K562 (cell line): ENCODE measurements at regions not wholly inside any gene's neighbourhood (a gene's known extent, or its start where the extent isn't known, plus 50 kb on each side); places are given as distances from the start of the nearest gene placed in this dataset.

Source experiments
- ATAC-seq: fragments of 200-7000 bp; cut with Tn5 transposase; 3 replicates; pipeline ENCODE4 v1.9.1; 2020; ENCODE audit warnings: moderate library complexity
- BruUV-seq: library from RNA; stranded (reverse); fragments of 400-500 nt; replicated peaks from 2 replicates; lab custom pipeline; 2021; lab: Mats Ljungman, UMichigan
- CTCF ChIA-PET: fragments of 300-600 bp; formaldehyde crosslinking; extraction: SDS; loops from one replicate; lab custom pipeline; 2021; ENCODE audit warnings: low intra/inter-chr PET ratio; lab: Yijun Ruan, JAX
- POLR2A ChIA-PET: fragments of 300-600, 350-650 bp; sonication (Branson Sonifier 250); formaldehyde crosslinking; extraction: SDS; loops from one replicate; lab custom pipeline; 2021; ENCODE audit warnings: antibody characterized with exemption, inconsistent platforms; lab: Yijun Ruan, JAX
- DNase-seq, 4 experiments: peaks; one replicate each; pipeline versions ENCODE4 v3.0.0 to v3.0.0-alpha.2; 2011 to 2018; ENCODE audit warnings: low spot score in 3 of 4, mixed read lengths in 3 of 4; ENCODE audit errors: extremely low read depth in 1 of 4
- FAIRE-seq: peaks from 2 replicates; lab custom pipeline; 2011; peaks lifted over from hg19 to GRCh38; lab: Jason Lieb, UNC
- H2AFZ ChIP-seq: 2 replicates; pipeline ENCODE4 v1.6.0; 2011; ENCODE audit warnings: low read depth, low read length, control low read depth, inconsistent platforms
- H3K27ac ChIP-seq: fragments of 200-600 bp; 3 replicates; pipeline ENCODE4 v1.8.0; 2011; ENCODE audit warnings: low read depth, mild to moderate bottlenecking, control low read depth, inconsistent platforms, low read length, moderate library complexity, mixed read lengths; ENCODE audit errors: extremely low read depth
- H3K27me3 ChIP-seq, 2 experiments: fragments of 300-600 bp in 1 of 2; 2 replicates in 1 of 2; 3 replicates in 1 of 2; pipeline versions ENCODE4 v1.6.0 to v1.8.0; 2011; ENCODE audit warnings: inconsistent platforms in 2 of 2, low read length in 2 of 2, mild to moderate bottlenecking in 1 of 2, mixed read lengths in 1 of 2, moderate library complexity in 1 of 2; ENCODE audit not compliant: control insufficient read depth in 2 of 2, insufficient read depth in 2 of 2
- H3K36me3 ChIP-seq: fragments of 300-600 bp; 3 replicates; pipeline ENCODE4 v1.8.0; 2011; ENCODE audit warnings: mild to moderate bottlenecking, low read length, inconsistent platforms; ENCODE audit not compliant: control insufficient read depth, insufficient read depth
- H3K4me1 ChIP-seq, 2 experiments: fragments of 200-600 bp in 1 of 2; replicated peaks in 1 of 2; 2 replicates in 1 of 2; 3 replicates in 1 of 2; pipeline versions ENCODE4 v1.5.1 to v1.8.0; 2011; ENCODE audit warnings: inconsistent platforms in 2 of 2, low read length in 2 of 2, mild to moderate bottlenecking in 1 of 2, mixed read lengths in 1 of 2, moderate library complexity in 1 of 2; ENCODE audit not compliant: control insufficient read depth in 2 of 2, insufficient read depth in 2 of 2
- H3K4me2 ChIP-seq: 2 replicates; pipeline ENCODE4 v1.6.1; 2011; ENCODE audit warnings: low read length, control low read depth, inconsistent platforms, mixed read lengths; ENCODE audit not compliant: insufficient read depth
- H3K4me3 ChIP-seq: fragments of 200-600 bp; sonication (generic), shearing (Covaris generic); 2 replicates; pipeline ENCODE4 v1.5.1; 2016; ENCODE audit warnings: control low read depth, inconsistent platforms
- H3K79me2 ChIP-seq: fragments of 200-600 bp; 3 replicates; pipeline ENCODE4 v1.8.0; 2011; ENCODE audit warnings: low read length, inconsistent platforms; ENCODE audit not compliant: control insufficient read depth, insufficient read depth
- H3K9ac ChIP-seq, 2 experiments: 2 replicates each; pipeline versions ENCODE4 v1.6.0 to v1.6.1; 2011; ENCODE audit warnings: low read depth in 2 of 2, low read length in 2 of 2, control low read depth in 1 of 2, inconsistent platforms in 1 of 2, mild to moderate bottlenecking in 1 of 2, mixed read lengths in 1 of 2; ENCODE audit not compliant: insufficient read depth in 1 of 2
- H3K9me1 ChIP-seq: one replicate; pipeline ENCODE4 v1.6.0; 2011; ENCODE audit warnings: inconsistent platforms, mild to moderate bottlenecking, low read length, moderate library complexity; ENCODE audit not compliant: control insufficient read depth, insufficient read depth
- H3K9me3 ChIP-seq: replicated peaks from 2 replicates; pipeline ENCODE4 v1.5.1; 2011; ENCODE audit warnings: low read depth, low read length, inconsistent platforms; ENCODE audit not compliant: control insufficient read depth, insufficient read depth
- H4K20me1 ChIP-seq: replicated peaks from 2 replicates; pipeline ENCODE4 v1.6.1; 2011; ENCODE audit warnings: low read length, inconsistent platforms, mixed read lengths; ENCODE audit not compliant: control insufficient read depth, insufficient read depth
- CBX5 ChIP-seq: IDR thresholded peaks from 2 replicates; pipeline ENCODE4 v1.6.1; 2014; ENCODE audit warnings: low read depth, borderline replicate concordance
- EZH2 ChIP-seq: IDR thresholded peaks from 2 replicates; pipeline ENCODE4 v1.6.1; 2012; ENCODE audit warnings: low read depth, mild to moderate bottlenecking, inconsistent platforms, low read length, borderline replicate concordance
- GATAD2A ChIP-seq: fragments of 450-650 bp; IDR thresholded peaks from 2 replicates; pipeline ENCODE4 v1.6.1; 2017
- KLF10 ChIP-seq: fragments of 250-450 bp; sonication (Bioruptor Pico); IDR thresholded peaks from 2 replicates; pipeline ENCODE4 v1.6.1; 2021; ENCODE audit warnings: matching md5 sums
- NFE2L1 ChIP-seq: fragments of 450-650 bp; IDR thresholded peaks from 2 replicates; pipeline ENCODE4 v1.6.1; 2016; ENCODE audit warnings: missing genetic modification characterization, low read depth, mild to moderate bottlenecking, missing compliant biosample characterization, moderate library complexity, borderline replicate concordance
- PRMT5 ChIP-seq: sonication (generic); formaldehyde crosslinking; IDR thresholded peaks from 2 replicates; pipeline ENCODE4 v1.5.0; 2020; ENCODE audit warnings: missing genetic modification reagents
- RBBP5 ChIP-seq: fragments of 200-600 bp; sonication (generic); IDR thresholded peaks from 2 replicates; pipeline ENCODE4 v1.6.1; 2012; ENCODE audit warnings: borderline replicate concordance, mild to moderate bottlenecking, low read length, control low read depth, inconsistent platforms; ENCODE audit not compliant: insufficient read depth, poor library complexity, severe bottlenecking
- SMAD1 ChIP-seq: fragments of 150-350 bp; IDR thresholded peaks from 2 replicates; pipeline ENCODE4 v1.6.1; 2014; ENCODE audit warnings: low read length, low read depth; ENCODE audit not compliant: partially characterized antibody
- U2AF1 ChIP-seq: fragments of 200-400 bp; formaldehyde crosslinking; optimal IDR thresholded peaks from 2 replicates; pipeline ENCODE3; 2017; ENCODE audit warnings: mild to moderate bottlenecking, low read depth, low read length, moderate library complexity
- ZNF551 ChIP-seq: fragments of 250-450 bp; sonication (Bioruptor Pico); IDR thresholded peaks from 2 replicates; pipeline ENCODE4 v1.5.0; 2021; ENCODE audit warnings: mild to moderate bottlenecking, moderate library complexity
- WGBS: fragments of 100-300 bp; shearing (Covaris generic); methylation state at CpG from one replicate; pipeline ENCODE4 v1.1.6; 2016; ENCODE audit warnings: low coverage, mixed read lengths; ENCODE audit not compliant: insufficient coverage; ENCODE audit errors: missing lambda C conversion rate; 5-methylcytosine and 5-hydroxymethylcytosine counted together
- in situ Hi-C: fragments of 300-500 bp; cut with MboI; formaldehyde crosslinking; loops from 4 replicates; pipeline ENCODE4 v1.15.0; 2018; ENCODE audit warnings: inconsistent platforms, mixed read lengths
- intact Hi-C: fragments of 100-400 bp; cut with micrococcal nuclease; formaldehyde crosslinking; loops from 2 replicates; pipeline ENCODE4 v1.14.2; 2022
- TF ChIP-seq, protein P1 (sequence below): fragments of 450-650 bp; formaldehyde crosslinking; IDR thresholded peaks from 2 replicates; pipeline ENCODE4 v1.4.0; 2022; ENCODE audit warnings: missing genetic modification characterization

DNA sequence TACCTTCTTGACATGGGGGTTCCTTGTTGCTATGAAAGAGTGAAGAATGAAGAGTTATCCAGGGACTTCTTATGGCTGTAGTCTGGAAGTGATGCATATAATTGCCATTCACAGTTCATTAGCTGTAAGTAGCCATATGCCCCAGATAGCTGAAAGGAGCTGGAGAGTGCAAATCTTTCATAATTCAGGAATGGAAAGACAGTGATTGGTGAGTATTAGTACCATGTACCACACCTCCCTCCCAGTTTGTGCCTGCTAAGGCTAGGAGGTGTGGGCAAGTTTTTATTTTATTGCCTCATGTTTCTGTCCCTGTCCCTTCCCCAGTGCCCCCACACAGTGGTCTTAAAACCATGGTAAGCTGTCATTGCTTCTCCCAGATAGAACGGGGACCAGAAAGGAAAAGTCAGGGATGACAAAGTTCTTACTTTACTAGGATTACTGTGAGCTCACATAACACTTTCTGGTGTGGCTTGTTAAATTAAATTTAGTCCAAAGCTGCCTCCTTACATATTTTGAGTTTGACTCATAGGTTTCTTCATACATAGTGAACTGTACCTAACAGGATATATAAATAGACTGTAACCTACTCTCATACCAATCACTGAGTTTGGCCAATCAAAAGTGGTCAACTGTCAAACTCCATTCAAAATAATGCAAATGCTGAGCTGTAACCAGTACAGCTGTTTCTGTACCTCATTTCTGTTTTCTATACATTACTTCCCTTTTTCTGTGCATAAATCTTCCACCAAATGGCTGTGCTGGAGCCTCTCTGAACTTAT, 119.4 kb downstream of the RFPL4B start:
- H2AFZ ChIP-seq, result no peak overlapping the region
- BruUV-seq, result no TSS peak
- no peaks in the 10 kb centered on the region for H3K36me3 ChIP-seq
- no peak overlapping the region for H3K9ac ChIP-seq
- DNase-seq, result no peak
- H3K27ac ChIP-seq, result no peak overlapping the region
- 0% methylated on average over 1 of the region's 1 CpG for WGBS
- H3K27me3 ChIP-seq, result no peaks in the 10 kb centered on the region
- H3K4me3 ChIP-seq, result no peak overlapping the region
- CTCF ChIA-PET, result no interaction called here
- POLR2A ChIA-PET, result no interaction called here
- no peaks in the 10 kb centered on the region for H4K20me1 ChIP-seq
- no peaks in the 10 kb centered on the region for H3K9me3 ChIP-seq
- H3K4me2 ChIP-seq, result no peak overlapping the region
- ATAC-seq, result no peak
- no peak for FAIRE-seq
- H3K9me1 ChIP-seq, result no peaks in the 10 kb centered on the region
- TF ChIP-seq RBBP5 (no peak), PRMT5 (CRISPR knock-in tag) (no peak), CBX5 (no peak), NFE2L1 (tag) (no peak)
- no peaks in the 10 kb centered on the region for H3K79me2 ChIP-seq
- intact Hi-C loops, result no loop called here
- in situ Hi-C loops, result no loop called here
- H3K4me1 ChIP-seq, result no peaks in the 10 kb centered on the region

DNA sequence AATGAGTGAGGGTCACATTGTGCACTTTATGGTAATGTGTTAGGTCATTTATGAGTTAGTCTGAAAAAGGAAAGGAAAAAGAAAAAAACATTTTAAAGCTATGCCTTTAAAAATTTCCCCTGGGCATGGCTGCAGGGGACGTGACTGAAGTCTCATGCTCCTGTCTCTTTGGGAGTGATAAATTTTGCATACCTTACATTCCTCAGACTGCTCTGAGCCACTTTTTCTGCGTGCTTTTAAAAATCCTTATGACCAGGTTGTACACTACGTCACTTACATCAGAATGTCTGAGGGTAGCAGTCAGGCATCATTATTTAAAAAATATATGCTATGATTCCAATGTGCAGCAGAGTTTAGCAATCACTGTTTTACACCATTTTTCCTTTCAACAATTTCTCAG, 121.2 kb downstream of the RFPL4B start:
- DNase-seq, result no peak
- no peak for ATAC-seq
- Histone ChIP-seq H3K4me2 (no peak overlapping the region), H3K79me2 (no peaks in the 10 kb centered on the region), H3K9me3 (no peaks in the 10 kb centered on the region), H3K27ac (no peak overlapping the region), H4K20me1 (no peaks in the 10 kb centered on the region), H3K27me3 (no peaks in the 10 kb centered on the region), H3K9ac (no peak overlapping the region), H2AFZ (no peak overlapping the region), H3K36me3 (no peaks in the 10 kb centered on the region), H3K9me1 (no peaks in the 10 kb centered on the region), H3K4me3 (no peak overlapping the region), H3K4me1 (no peaks in the 10 kb centered on the region)
- in situ Hi-C loops (no loop called here), intact Hi-C loops (no loop called here)
- whole genome bisulfite sequencing, result 0% methylated on average over 3 of the region's 3 CpGs
- no peak for FAIRE-seq
- POLR2A ChIA-PET, result interaction anchor here (0.6 kb wide), 1 partner anchor 127 kb away, joined by 3 read pairs; no protein-coding TSS in a partner anchor
- no TSS peak for BruUV-seq
- CTCF ChIA-PET, result no interaction called here
- TF ChIP-seq GATAD2A (no peak), SMAD1 (no peak), EZH2 (no peak), KLF10 (CRISPR knock-in tag) (no peak), ZNF551 (CRISPR knock-in tag) (no peak), U2AF1 (no peak)
- TF ChIP-seq, protein P1, sequence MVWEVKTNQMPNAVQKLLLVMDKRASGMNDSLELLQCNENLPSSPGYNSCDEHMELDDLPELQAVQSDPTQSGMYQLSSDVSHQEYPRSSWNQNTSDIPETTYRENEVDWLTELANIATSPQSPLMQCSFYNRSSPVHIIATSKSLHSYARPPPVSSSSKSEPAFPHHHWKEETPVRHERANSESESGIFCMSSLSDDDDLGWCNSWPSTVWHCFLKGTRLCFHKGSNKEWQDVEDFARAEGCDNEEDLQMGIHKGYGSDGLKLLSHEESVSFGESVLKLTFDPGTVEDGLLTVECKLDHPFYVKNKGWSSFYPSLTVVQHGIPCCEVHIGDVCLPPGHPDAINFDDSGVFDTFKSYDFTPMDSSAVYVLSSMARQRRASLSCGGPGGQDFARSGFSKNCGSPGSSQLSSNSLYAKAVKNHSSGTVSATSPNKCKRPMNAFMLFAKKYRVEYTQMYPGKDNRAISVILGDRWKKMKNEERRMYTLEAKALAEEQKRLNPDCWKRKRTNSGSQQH (CRISPR knock-in tag), result no peak
